ENCODE measurements at regions not wholly inside any gene's neighbourhood (a gene's known extent, or its start where the extent isn't known, plus 50 kb on each side); places are given as distances from the start of the nearest gene placed in this dataset.

DNA sequence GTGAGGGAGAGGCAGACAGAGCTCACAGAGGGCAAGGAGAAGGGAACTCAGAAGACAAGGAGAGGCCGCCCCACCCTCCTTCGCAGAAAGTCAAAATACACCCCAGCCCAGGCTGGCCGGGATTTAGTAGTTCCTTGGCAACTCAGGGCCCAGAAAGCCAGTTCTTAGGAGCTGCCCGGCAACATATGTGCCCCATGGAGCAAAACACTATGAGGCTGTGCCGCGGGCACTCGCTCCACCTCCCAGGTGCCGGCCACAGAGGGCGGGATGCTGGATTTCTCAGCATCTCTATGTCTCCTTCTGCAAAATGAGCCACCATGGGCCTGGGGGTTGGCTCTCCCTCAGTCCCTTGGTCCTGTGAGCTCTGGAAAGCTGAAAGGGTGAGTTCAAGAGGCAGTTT is 93.8 kb upstream of the CACNA1A start:
- DNase-seq, result no peak

DNA sequence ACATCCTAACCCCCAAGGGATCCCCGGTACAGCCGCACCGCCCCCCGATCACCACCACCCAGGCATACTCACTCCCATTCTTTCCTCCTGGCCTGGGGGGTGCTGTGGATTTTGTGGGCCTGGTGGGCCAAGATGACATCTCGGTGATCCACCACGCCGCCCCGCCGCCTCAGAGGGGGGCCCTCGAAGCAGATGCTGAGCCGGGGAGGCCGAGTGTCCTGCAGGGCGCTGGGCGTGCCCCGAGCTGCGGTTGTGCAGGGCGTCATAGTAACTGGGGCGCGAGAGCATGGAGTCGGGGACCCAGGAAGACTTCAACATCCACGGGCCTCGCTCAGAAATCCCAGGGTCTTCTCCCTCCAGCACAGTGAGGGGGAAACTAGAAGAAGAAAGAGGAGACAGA is 93.4 kb upstream of the CACNA1A start:
- no peak for DNase-seq

DNA sequence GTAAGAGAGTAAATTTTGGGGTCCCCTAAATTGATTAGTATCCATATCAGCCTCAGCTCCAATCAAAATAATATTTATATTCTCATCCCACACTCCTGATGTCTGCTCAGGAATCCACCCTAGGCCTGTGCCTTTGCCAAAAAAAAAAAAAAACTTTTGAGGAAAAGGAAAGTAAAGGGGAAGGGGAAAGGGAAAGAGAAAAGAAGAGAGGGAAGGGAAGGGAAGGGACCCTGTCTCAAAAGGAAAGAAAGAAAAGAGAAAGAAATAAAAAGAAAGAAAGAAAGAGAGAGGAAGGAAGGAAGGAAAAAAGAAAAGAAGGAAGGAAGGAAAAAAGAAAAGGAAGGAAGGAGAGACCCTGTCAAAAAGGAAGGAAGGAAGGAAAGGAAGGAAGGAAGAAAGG is 91.8 kb upstream of the CACNA1A start:
- DNase-seq, result no peak

DNA sequence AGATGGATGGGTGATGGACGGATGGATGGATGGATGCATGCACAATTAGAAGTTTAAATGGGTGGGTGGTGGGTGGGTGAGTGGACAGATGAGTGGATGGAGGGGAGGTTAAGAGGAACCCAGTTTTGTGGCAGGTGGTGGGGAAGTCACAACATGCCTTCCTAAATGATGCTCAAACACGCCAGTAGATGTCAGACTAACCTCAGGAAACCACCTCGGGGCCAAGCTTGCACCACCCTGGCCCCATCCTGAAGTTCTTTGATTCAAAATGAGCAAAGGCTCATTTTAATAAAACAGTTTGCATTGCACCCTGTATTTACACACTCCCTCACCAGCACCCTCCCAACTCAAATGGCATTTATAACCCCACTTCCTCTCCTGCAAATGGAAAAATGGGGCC is 91.4 kb upstream of the CACNA1A start:
- peak; percentile 43 for DNase-seq

DNA sequence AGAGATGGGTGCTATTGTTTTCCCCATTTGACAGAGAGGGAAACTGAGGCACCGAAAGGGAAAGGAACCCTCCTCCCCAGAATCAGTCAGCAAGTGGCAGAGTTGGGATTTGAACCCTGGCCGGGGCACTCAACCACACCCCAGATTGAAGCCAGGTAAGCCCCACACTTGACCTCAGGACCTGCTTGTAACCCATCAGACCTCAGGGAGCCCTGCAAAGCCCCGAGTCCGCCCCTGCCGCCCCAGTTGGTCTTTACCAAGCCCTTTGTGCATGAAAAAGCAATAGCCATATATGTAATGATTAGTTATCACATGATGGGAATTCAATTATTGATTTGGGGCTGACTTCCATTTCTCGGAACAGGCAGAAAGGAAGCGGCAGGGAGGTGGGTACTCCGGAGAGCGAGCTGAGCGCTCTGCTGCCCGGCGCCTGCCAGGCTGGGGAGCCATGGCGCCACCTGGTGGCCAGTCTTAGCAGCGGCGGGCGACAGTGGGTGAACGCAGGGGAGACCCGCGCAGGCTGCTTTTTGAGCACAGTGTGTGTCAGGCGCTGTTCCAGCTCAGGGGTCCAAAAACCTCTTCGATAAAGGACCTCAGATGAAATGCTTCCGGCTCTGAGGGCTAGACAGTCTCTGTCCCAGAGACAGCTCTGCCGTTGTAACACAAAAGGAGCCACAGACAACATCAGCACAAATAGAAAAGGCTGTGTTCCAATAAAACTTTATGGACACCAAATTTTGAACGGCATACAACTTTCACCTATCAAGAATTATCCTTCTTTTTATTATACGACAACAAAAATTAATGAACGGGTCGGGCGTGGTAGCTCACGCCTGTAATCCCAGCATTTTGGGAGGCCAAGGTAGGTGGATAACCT is 82.9 kb upstream of the CACNA1A start:
- peak; percentile 74 for DNase-seq

DNA sequence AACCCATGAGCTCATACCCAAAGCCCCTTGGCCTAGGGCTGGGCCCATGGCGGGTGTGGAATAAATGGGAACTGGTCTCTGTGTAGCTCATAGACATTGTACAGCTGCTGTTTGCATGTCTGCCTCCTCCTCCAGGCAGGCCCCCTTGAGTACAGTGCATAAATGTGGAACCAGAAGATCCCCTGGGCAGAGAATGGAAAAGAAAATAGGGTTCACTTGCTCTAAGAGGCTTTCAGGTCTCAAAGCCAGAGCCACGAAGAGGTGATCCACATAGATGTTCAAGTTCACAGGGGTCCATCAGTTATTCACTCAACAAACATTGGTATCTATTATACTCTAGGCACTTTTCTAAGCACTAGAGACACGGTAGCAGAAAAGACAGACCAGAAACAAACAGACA is 79.2 kb upstream of the CACNA1A start:
- DNase-seq, result no peak

DNA sequence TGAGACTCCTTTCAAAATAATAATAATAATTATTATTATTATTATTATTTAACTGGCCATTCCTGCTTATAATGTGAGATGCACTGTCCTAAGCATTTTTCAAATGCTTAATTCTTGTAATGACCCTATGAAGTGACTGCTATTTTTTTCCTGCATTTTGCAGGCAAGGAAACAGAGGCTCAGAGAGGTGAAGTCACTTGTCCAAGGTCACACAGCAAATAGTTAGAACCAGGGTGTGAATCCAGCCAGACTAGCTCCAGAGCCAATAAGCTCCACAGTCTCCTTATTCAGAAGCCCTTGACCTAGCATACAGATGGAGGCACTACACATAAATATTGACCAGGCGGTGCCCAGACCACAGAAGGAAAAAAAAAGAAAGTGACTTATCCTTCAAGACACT is 77.5 kb upstream of the CACNA1A start:
- DNase-seq, result no peak

DNA sequence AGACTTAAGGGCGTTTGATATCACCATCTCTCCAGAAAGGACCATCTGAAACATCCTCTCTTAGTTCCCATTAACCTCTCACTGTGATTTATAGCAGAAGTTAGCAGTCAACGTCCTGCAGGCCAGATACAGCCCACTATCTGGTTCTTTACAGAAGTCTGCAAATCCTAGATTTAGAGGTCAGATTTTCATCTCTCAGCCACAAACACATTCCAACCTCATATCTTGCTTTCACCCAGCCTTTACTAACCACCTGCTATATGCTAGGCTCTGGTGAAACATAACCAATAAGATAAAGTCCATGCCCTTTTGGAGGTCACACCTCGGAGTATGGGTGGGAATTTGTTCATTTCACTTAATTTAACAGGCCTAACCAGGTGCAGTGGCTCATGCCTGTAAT is 76.8 kb upstream of the CACNA1A start:
- DNase-seq, result no peak

DNA sequence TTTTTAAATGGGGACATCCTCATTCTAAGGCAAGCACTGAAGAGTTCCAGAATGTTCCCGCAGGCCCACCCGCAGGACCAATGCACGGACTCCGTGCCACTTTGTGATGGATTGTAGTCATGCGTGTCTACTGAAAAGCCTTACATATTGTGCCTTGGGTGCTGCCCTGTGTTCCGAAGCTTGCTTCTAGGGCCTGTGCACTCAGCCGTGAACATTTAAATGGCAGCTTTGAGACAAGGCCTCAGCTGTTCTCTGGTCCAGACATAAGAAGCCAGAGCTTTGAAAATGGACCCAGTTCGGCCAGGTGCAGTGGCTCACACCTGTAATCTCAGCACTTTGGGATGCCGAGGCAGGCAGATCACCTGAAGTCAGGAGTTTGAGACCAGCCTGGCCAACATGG is 75.3 kb upstream of the CACNA1A start:
- no peak for DNase-seq

DNA sequence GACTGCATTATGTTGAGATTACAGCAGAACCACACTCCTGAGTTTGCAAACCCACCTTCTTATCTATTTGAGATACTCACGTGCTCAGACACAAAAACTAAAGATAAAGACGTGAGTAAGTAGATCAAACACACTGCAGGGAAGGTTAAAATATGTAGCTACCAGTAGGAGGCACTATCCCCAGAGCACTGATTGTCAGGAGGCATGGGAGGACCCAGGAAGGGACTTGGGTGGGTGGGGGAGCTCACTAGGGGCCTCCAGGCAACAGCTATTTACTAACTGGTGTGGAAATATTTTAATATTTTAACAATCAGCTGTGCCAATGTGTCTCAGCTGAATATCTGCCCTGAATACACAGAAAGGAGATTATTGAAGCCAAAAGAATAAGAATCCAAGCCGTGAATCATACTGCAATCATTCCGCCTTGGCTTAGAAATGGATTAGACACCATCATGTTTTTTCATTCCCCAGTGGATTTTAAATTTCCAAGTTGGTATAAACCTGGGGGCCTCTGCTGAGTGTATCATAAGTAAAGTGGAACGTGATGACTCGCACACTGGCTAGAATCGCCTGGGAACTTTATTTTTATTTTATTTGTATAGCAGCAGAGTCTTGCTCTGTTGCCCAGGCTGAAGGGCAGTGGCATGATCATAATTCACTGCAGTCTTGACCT is 73.2 kb upstream of the CACNA1A start:
- DNase-seq, result no peak

DNA sequence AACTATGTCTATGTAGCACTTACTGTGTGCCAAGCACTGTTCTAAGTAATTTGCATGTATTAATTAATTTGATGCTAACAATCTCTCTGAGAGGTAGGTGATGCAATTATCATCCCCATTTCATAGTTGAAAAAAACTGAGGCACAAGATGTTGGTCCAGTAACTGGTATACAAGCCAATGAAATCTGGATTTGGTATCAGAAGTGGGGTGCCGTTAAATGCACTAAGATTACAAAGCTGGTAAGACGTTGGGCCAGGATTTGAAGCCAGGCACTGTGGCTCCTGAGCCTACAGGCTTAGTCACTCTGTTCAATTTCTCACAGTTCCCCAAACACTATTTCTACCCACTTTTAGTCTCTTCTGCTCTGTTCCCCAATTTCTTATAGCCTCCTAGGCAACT is 70.4 kb upstream of the CACNA1A start:
- DNase-seq, result no peak

DNA sequence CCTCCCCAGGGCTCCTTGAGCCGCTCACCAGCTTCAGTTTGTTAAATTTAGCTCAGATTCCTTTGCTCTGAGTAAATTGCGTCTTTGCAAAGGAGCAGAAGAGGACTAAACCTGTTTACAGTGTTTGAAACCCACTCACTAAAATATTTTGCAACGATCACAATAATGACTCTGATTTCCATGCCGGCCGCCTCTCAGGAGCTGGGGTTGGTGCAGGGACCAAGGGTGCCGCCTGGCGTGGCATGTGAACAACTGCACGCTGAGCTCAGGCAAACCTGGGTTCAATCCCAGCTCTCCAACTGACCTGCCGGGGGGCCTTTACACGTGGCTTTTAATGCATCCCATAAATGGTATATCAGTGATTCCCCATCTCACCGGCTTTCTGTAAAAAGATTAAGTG is 68.7 kb upstream of the CACNA1A start:
- DNase-seq, result no peak

DNA sequence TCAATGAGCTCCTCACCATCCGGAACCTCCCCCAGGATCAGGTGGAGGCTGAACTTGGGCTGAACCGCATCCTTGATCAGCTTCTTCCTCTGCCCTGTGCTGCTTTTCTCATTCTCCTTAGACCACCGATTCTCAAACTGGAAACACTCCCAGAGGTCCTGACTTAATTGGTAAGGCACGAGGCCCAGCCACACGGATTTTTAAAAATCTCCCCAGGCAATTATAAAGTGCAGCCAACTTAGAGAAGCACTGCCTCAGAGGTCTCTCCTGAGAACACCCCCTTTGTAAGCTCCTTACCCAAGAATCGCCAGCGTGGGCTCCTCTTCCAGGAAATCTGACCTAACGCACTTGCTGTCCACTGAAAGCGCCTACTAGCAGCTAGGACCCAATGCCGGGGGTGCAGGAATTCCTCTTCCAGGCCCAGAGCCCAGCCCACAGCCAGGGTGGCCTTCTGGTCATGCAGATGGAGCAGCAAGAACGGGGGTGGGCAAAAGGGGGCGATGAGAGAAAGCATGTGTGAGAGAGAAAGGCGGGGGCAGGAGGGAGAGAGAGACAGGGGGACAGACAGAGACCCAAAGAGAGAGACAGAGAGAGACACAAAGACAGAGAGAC is 66.9 kb upstream of the CACNA1A start:
- DNase-seq, result no peak

DNA sequence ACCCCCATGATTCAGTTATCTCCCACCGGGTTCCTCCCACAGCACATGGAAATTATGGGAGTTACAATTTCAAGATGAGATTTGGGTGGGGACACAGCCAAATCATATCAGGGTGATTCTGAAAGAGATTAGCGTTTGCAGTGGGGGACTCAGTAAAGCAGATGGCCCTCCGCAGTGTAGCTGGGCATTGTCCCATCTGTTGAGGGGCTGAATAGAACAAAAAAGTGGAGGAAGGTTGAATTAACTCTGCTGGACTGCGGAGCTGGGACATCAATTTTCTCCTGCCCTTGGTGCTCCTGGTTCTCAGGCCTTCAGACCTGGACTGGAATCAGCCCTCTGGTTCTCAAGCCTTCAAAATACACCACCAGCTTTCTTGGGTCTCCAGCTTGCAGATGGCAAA is 55.2 kb upstream of the CACNA1A start:
- no peak for DNase-seq

DNA sequence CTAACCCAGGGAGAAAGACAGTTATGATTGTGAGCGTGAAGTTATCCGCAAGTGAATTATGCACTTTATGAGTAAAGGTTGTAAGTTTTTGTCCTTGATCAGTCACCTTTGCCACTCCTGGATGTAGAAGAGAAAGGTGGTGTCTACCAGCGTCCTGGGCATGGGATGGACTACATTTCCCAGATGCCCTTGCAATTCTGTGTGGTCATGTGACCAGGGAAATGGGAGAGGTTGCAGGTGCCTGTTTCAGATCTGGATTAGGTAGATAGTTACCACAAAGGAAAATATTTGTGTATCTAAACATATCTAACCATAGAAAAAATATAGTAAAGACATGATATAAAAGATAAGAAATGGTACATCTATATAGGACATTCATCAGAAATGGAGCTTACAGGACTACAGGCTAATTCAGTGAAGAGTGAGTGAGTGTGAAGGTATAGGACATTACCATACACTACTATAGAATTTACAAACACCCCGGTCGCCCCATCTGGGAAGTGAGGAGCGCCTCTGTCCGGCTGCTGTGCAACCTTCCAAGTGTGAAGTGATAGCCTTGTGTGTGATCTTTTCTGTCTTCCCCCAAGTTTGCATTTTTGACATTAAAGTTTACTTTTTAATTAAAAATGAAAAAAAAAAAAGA is 51.6 kb upstream of the CACNA1A start:
- DNase-seq, result no peak

DNA sequence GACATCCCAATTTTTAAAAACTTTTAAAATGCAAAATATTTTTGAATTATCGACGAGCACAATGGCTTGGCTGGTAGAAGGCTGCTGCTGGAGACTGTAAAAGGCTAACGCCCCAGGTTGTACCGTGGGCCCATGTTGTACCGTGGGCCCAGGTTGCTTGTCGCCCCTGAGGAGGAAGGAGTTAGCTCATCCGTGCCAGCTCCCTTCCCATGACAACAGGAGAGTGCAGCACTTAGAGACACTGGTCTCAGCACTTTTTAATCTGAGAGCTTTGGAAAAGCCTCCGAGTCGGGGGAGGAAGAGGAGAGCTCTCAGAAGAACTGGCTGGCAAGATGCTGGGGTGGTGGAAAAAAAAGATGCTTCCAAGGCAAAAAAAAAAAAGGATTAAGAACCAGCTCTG is 50.3 kb upstream of the CACNA1A start:
- DNase-seq, result no peak
